ENCODE measurements at regions not wholly inside any gene's neighbourhood (a gene's known extent, or its start where the extent isn't known, plus 50 kb on each side); places are given as distances from the start of the nearest gene placed in this dataset.

DNA sequence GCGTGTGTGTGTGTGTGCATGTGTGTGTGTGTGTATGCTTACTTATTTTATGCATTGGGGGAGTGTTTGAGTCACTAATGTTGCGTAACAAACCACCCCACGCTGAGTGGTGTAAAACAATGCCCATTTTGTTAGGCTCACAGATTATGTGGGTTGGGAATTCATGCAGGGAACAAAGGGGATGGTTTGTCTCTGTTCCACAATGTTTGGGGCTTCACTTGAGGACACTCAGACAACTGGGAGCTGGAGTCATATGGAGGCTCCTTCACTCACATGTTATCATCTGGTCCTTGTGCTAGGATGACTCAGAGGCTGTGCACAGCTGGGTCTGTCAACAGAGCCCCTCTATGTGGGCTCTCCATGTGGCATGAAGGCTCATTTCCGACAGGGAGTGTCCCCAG, 51.3 kb upstream of the LARGE1 start:
- TF ChIP-seq, protein P1, sequence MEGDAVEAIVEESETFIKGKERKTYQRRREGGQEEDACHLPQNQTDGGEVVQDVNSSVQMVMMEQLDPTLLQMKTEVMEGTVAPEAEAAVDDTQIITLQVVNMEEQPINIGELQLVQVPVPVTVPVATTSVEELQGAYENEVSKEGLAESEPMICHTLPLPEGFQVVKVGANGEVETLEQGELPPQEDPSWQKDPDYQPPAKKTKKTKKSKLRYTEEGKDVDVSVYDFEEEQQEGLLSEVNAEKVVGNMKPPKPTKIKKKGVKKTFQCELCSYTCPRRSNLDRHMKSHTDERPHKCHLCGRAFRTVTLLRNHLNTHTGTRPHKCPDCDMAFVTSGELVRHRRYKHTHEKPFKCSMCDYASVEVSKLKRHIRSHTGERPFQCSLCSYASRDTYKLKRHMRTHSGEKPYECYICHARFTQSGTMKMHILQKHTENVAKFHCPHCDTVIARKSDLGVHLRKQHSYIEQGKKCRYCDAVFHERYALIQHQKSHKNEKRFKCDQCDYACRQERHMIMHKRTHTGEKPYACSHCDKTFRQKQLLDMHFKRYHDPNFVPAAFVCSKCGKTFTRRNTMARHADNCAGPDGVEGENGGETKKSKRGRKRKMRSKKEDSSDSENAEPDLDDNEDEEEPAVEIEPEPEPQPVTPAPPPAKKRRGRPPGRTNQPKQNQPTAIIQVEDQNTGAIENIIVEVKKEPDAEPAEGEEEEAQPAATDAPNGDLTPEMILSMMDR (optimal IDR thresholded peaks at IDR 0.05 in 1 of 3, IDR thresholded peaks at IDR 0.05 in 1 of 3, conservative IDR thresholded peaks at IDR 0.05 in 1 of 3; ENCODE audit: extremely low read depth in 1 of 3, insufficient read depth in 2 of 3, low read length in 3 of 3), result no peak
- no peak for TF ChIP-seq EZH2 (IDR thresholded peaks at IDR 0.05; ENCODE audit: low read length)

Measured in keratinocyte (primary cell).